DND-41 (cell line): ENCODE measurements at regions not wholly inside any gene's neighbourhood (a gene's known extent, or its start where the extent isn't known, plus 50 kb on each side); places are given as distances from the start of the nearest gene placed in this dataset.

Experiments used
- CTCF ChIP-seq: IDR thresholded peaks from 2 replicates; pipeline ENCODE4 v1.5.1; 2012; ENCODE audit warnings: borderline replicate concordance, low read length, moderate library complexity, mild to moderate bottlenecking; ENCODE audit not compliant: poor library complexity, severe bottlenecking; ENCODE audit errors: extremely low read depth
- EZH2 ChIP-seq: IDR thresholded peaks from 3 replicates; pipeline ENCODE4 v1.6.1; 2012; ENCODE audit warnings: borderline replicate concordance, low read depth, mild to moderate bottlenecking, moderate library complexity, low read length, inconsistent platforms; ENCODE audit not compliant: severe bottlenecking

DNA sequence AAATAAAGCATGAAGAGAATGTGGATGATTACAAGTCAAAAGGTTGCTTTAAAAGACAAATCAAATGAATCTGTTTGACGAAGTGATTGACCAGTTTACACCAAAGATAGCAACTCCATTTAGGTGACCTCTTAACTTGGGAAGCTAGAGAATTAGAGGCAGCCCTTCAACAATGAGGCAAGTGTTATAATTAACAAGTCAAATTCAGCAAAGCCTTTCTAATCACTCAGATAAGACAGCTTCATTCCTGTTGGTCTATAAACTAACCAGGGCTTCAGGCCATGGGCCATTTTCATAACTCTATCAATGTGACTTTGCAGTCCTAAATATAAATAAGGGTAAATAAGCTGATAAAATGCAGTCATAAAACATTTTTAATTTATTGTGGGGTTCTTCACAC lies 712.2 kb upstream of the SEMA6A start:
- TF ChIP-seq CTCF: no peak
- no peak for TF ChIP-seq EZH2
